Ammon's horn (tissue), 1 donor: ENCODE measurements at regions not wholly inside any gene's neighbourhood (a gene's known extent, or its start where the extent isn't known, plus 50 kb on each side); places are given as distances from the start of the nearest gene placed in this dataset.
"Not testable (repeated sequence)": the region's sequence is repeated elsewhere in the genome, so short reads cannot be mapped to it uniquely, and the experiment has no call there.

Experiments used
- DNase-seq: peaks from one replicate; pipeline ENCODE4 v3.0.0-alpha.2; 2016; ENCODE audit warnings: low spot score

GRCh38 chr9:81741103-81741502 is 51.8 kb upstream of the TLE1 start:
- no peak for DNase-seq

- DNase-seq: no peak
These were observed 58.7 kb upstream of the TLE1 start for GRCh38 chr9:81748091-81748490.

GRCh38 chr9:81753436-81753835 is 64.1 kb upstream of the TLE1 start:
- DNase-seq: no peak

GRCh38 chr9:81754245-81754644 is 64.9 kb upstream of the TLE1 start:
- peak; percentile 31 for DNase-seq

- no peak for DNase-seq
These were observed 66.4 kb upstream of the TLE1 start for GRCh38 chr9:81755721-81756120.

- DNase-seq: no peak
These were observed 67.2 kb upstream of the TLE1 start for GRCh38 chr9:81756561-81756960.

GRCh38 chr9:81758123-81758797 is 68.9 kb upstream of the TLE1 start:
- no peak for DNase-seq

- no peak for DNase-seq
These were observed 70.4 kb upstream of the TLE1 start for GRCh38 chr9:81759680-81760215.

GRCh38 chr9:81767921-81768320 is 78.6 kb upstream of the TLE1 start:
- DNase-seq: no peak

- DNase-seq: no peak
These were observed 82.2 kb upstream of the TLE1 start for GRCh38 chr9:81771571-81771970.

GRCh38 chr9:81772144-81772543 is 82.8 kb upstream of the TLE1 start:
- no peak for DNase-seq

GRCh38 chr9:81776390-81776789 is 87.0 kb upstream of the TLE1 start:
- no peak for DNase-seq

GRCh38 chr9:81776834-81777233 is 87.5 kb upstream of the TLE1 start:
- DNase-seq: no peak

GRCh38 chr9:81777482-81777881 is 88.1 kb upstream of the TLE1 start:
- DNase-seq: peak; percentile 45

- DNase-seq: no peak
These were observed 93.1 kb upstream of the TLE1 start for GRCh38 chr9:81782313-81782995.

- DNase-seq: no peak
These were observed 98.6 kb upstream of the TLE1 start for GRCh38 chr9:81787747-81788632.

- no peak for DNase-seq
These were observed 100.4 kb upstream of the TLE1 start for GRCh38 chr9:81789721-81790120.

- no peak for DNase-seq
These were observed 100.8 kb upstream of the TLE1 start for GRCh38 chr9:81790166-81790565.

- no peak for DNase-seq
These were observed 101.7 kb upstream of the TLE1 start for GRCh38 chr9:81791076-81791475.

GRCh38 chr9:81798606-81799005 is 109.3 kb upstream of the TLE1 start:
- DNase-seq: no peak

GRCh38 chr9:81801190-81801589 is 111.8 kb upstream of the TLE1 start:
- DNase-seq: no peak

GRCh38 chr9:81804306-81804705 is 115.0 kb upstream of the TLE1 start:
- no peak for DNase-seq

- DNase-seq: not testable (repeated sequence)
These were observed 116.5 kb upstream of the SPATA31D4 start for GRCh38 chr9:81811688-81812087.
